ENCODE measurements at regions not wholly inside any gene's neighbourhood (a gene's known extent, or its start where the extent isn't known, plus 50 kb on each side); places are given as distances from the start of the nearest gene placed in this dataset.

GRCh38 chr22:44601725-44602124 lies 100.3 kb upstream of the PRR5 start:
- TF ChIP-seq POLR2A (IDR thresholded peaks at IDR 0.05; ENCODE audit: low read depth, low read length) (no peak), POLR2AphosphoS5 (IDR thresholded peaks at IDR 0.05; ENCODE audit: low read depth, low read length) (no peak)
